HG03175 (cell line): ENCODE measurements at regions not wholly inside any gene's neighbourhood (a gene's known extent, or its start where the extent isn't known, plus 50 kb on each side); places are given as distances from the start of the nearest gene placed in this dataset.

Experiments
- ATAC-seq: cut with Tn5 transposase; IDR thresholded peaks from one replicate; pipeline ENCODE4 v1.9.1; 2021; ENCODE audit warnings: mild to moderate bottlenecking, moderate library complexity; ENCODE audit not compliant: unreplicated experiment

DNA sequence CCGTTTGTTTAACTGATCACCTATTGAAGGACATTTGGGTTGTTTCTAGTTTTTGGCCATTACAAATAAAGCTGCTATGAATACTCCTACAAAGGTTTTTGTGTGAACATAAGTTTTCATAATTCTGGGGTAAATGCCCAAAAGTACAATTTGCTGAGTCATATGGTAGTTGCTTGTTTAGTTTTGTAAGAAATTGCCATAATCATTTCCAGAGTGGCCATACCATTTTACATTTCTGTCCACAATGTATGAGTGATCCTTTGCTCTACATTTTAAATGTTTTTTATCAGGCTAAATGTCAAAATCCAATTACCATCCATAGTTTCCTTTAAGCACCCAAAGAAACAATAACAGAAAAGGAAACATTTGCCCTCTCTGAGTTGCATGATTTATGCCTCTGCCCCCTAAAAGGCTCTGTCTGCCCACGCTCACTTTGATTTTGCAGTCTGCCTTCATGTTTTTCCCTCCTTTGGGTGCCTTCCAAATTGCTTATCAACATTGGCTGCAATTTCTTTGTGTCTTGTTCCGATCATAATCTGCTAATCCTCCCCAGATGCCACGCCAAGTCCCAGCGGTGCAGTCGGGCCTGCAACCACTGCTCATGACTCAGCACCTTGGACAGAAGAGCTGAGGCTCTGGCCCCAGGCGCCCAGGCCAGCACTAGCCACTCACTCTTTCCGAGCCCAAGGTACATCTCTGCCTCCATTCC is 339.2 kb downstream of the PIK3R1 start:
- no peak for ATAC-seq

GRCh38 chr5:68555907-68556681 is 340.5 kb downstream of the PIK3R1 start:
- ATAC-seq: no peak

DNA sequence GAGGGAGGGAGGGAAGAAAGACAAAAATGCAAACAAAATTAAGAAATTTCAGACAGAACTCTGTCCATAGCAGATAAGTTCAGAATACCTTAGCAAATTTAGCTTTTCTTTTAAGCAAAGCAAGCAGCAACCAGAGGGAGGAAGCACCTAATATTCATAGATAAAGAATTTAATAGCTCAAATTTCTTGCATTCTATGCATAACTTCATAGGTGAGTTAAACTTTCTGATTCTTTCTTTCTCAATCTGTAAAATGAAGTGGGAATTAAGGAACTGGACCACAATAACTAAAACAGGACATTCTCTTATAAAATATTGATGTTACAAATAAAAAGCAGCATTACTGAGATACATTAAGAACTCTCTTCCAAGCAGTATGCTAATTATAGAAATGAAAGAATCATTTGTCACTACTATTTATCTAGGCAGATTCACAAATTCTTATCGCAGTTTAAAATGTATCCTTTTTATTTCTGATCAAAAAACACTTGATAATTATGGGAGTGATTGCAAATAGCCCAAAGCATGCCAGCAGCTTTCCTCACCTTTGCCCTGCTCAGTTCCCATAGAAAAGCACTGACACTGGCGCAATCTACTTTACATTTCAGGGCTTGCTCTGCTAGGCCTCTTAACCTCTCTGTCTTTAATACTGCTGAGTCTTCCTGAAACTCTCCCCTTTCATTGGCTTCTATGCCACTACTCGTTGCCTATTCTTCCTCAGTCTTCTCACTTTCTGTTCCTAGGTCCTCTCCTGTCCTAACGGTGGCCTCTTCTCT is 341.8 kb downstream of the PIK3R1 start:
- ATAC-seq: no peak

GRCh38 chr5:68562308-68562707 is 346.8 kb downstream of the PIK3R1 start:
- no peak for ATAC-seq

DNA sequence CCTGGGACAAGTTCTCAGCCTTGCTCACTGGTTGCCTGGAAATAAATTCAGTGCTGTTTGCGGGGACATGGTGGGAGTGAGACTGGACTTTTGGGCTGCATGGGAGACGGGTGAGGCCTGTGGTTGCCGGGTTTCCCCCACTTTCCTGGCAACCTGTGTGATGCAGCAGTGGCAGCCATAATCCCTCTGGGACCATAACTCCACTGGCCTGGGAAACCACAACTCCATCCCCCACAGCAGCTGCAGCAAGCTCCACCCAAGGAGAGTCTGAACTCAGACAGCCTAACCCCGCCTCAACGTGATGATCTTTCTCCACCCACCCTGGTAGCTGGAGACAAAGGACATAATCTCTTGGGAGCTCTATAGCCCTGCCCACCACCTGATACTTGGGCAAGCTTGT is 349.9 kb downstream of the PIK3R1 start:
- peak; percentile 86 for ATAC-seq

DNA sequence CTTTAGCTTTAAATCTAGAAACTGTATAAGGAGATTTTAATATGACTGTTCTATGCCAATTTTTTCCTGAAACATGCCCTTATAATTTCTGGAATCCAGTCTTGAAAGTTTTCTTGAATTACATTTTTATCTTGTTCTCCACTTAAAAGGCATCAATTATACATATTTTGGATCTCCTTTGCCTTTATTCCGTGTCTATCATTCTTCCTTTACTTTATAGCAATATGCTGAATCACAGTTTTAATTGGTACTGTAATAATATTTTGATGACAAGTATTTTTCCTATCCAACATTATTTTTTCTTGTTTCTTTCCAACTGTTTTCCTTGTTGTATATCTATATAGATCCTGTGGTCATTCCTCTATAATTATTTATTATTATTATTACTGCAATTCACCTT is 361.2 kb downstream of the PIK3R1 start:
- ATAC-seq: no peak

DNA sequence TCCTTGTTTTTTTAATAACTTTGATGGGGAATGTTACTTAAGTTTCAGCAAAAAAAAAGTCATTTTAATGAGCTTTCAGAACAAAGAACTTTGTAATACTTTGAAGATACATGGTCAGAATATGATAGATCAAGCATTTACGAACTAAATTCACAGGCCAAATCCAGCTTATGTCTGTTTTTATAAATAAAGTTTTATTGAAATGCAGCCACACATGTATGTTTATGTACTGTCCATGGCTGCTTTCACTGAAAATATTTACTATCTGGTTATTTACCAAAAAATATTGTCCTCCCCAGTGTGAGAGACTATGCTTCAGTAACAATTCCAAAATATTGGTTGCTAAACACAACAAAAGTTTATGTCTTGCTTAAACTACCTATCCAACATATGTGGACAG is 366.7 kb downstream of the PIK3R1 start:
- ATAC-seq: no peak

- no peak for ATAC-seq
Observed at GRCh38 chr5:68587171-68587570, 371.6 kb downstream of the PIK3R1 start.

GRCh38 chr5:68591850-68592249 is 376.3 kb downstream of the PIK3R1 start:
- ATAC-seq: no peak

- no peak for ATAC-seq
Observed at GRCh38 chr5:68592351-68592750, 376.8 kb downstream of the PIK3R1 start.

DNA sequence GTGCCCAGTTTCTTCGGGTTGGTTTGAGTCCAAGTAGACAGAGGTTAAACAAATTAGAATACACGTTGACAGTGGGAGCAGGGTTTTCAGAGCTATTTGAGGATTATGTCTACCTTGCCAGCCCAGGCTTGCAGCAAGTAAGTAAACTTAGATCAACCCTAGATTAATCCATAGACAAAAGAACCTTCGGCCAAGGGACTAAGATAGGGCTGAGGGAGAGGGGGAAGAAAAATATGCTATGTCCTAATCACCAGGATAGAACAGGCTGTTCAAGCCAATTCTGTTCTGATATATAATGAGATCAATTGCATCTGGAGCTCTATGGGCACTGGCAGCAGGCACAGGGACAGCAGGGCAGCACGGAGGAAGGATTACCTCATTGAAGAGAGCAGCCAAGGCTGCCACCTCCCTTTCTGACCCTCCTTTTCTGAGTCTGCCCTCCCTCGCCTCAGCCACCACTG is 377.7 kb downstream of the PIK3R1 start:
- no peak for ATAC-seq

- no peak for ATAC-seq
Observed at GRCh38 chr5:68612972-68613371, 397.4 kb downstream of the PIK3R1 start.

DNA sequence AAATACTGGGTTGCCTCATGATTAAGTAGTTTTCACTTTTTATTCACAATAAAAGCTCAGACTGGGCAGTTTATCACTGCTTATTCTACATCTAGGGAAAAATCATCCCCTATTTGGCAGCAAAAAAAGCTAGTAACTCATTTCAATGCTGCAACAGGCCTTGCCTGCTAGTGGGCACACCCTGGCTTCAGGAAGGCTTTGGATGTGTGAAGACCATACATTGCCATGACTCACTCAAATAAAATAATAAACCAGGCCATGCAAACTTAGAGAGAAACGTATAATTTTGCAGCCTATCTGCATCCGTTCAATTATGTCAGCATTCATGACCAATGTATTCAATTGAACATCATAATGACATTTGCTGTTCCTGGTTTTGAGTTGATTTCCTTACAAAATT is 402.9 kb downstream of the PIK3R1 start:
- no peak for ATAC-seq

DNA sequence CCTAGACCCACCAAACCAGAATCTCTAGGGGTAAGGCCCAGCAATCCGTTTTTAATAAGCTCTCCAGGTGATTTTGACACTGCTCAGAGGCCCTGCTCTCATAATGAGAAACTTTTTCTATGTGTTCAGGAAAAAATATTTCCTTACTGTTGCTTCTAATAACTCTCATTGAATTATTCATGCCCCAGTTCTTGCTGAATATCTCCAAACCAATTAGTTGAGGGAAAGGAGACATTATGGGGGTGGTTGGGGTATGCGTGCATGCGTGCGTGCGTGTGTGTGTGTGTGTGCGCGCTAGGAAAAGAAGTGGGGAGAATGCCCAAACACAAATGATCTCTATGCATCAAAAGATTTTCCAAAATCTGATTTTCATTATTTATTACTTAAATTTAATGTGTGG is 411.4 kb downstream of the PIK3R1 start:
- ATAC-seq: no peak

GRCh38 chr5:68628082-68628814 is 412.7 kb downstream of the PIK3R1 start:
- no peak for ATAC-seq

GRCh38 chr5:68630354-68630753 is 414.8 kb downstream of the PIK3R1 start:
- ATAC-seq: no peak

- ATAC-seq: no peak
Observed at GRCh38 chr5:68631884-68632283, 416.3 kb downstream of the PIK3R1 start.

GRCh38 chr5:68641211-68641610 is 425.7 kb downstream of the PIK3R1 start:
- ATAC-seq: peak; percentile 37

- no peak for ATAC-seq
Observed at GRCh38 chr5:68643064-68643463, 427.5 kb downstream of the PIK3R1 start.

DNA sequence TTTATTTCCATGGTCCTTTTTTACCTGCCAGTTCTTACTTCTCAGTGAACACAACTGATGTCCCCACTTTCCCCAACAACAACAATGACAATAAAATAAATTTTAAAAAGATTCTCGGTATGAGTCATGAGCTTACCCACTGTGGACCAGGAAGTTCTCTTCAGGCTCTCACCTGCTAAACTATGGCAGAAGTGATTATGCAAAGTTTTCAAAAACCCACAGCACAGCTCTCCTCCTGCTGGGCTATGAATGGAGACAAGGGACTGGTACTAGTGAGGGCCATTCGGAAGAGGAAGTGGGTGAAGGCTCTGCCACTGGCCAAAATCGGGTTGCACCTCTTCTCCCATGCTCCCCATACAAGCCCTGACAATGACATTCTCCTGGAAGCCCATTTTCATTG is 429.4 kb downstream of the PIK3R1 start:
- peak; percentile 100 for ATAC-seq

- ATAC-seq: no peak
Observed at GRCh38 chr5:68646144-68646543, 430.6 kb downstream of the PIK3R1 start.
